ENCODE measurements at regions not wholly inside any gene's neighbourhood (a gene's known extent, or its start where the extent isn't known, plus 50 kb on each side); places are given as distances from the start of the nearest gene placed in this dataset.
"Not testable (repeated sequence)": the region's sequence is repeated elsewhere in the genome, so short reads cannot be mapped to it uniquely, and the experiment has no call there.

- Histone ChIP-seq H3K36me3 (ENCODE audit: control insufficient read depth in 2 of 2, insufficient read depth in 2 of 2, low read length in 1 of 2) (no peaks in the 10 kb centered on the region), H3K27me3 (ENCODE audit: control insufficient read depth in 1 of 2, insufficient read depth in 2 of 2, low read length in 2 of 2) (no peaks in the 10 kb centered on the region), H3K27ac (ENCODE audit: low read depth in 2 of 2, low read length in 1 of 2) (no peak overlapping the region), H3K4me3 (ENCODE audit: low read depth in 1 of 2, low read length in 2 of 2) (no peak overlapping the region), H3K4me1 (ENCODE audit: control insufficient read depth in 2 of 2, insufficient read depth in 2 of 2, low read length in 1 of 2) (no peaks in the 10 kb centered on the region), H3K9me3 (ENCODE audit: control insufficient read depth in 2 of 2, insufficient read depth in 1 of 2, low read depth in 1 of 2, low read length in 1 of 2) (peaks cover 2% of the 10 kb centered on the region in 2 donors)
Measured at GRCh38 chr16:54879681-54880080, 51.0 kb upstream of the IRX5 start.

GRCh38 chr16:54878301-54878700 lies 52.4 kb upstream of the IRX5 start:
- H3K27me3 ChIP-seq (ENCODE audit: control insufficient read depth in 1 of 2, insufficient read depth in 2 of 2, low read length in 2 of 2), result no peaks in the 10 kb centered on the region
- no peaks in the 10 kb centered on the region for H3K4me1 ChIP-seq (ENCODE audit: control insufficient read depth in 2 of 2, insufficient read depth in 2 of 2, low read length in 1 of 2)
- H3K27ac ChIP-seq (ENCODE audit: low read depth in 2 of 2, low read length in 1 of 2), result no peak overlapping the region
- H3K4me3 ChIP-seq (ENCODE audit: low read depth in 1 of 2, low read length in 2 of 2), result no peak overlapping the region
- peaks cover 0 to 2% of the 10 kb centered on the region in 2 donors for H3K9me3 ChIP-seq (ENCODE audit: control insufficient read depth in 2 of 2, insufficient read depth in 1 of 2, low read depth in 1 of 2, low read length in 1 of 2)
- H3K36me3 ChIP-seq (ENCODE audit: control insufficient read depth in 2 of 2, insufficient read depth in 2 of 2, low read length in 1 of 2), result no peaks in the 10 kb centered on the region
- WGBS, 2 donors, result 72 to 79% methylated on average over 1 of the region's 1 CpG

GRCh38 chr16:54875443-54875842 lies 55.2 kb upstream of the IRX5 start:
- Histone ChIP-seq H3K36me3 (ENCODE audit: control insufficient read depth in 2 of 2, insufficient read depth in 2 of 2, low read length in 1 of 2) (no peaks in the 10 kb centered on the region), H3K4me3 (ENCODE audit: low read depth in 1 of 2, low read length in 2 of 2) (no peak overlapping the region), H3K27ac (ENCODE audit: low read depth in 2 of 2, low read length in 1 of 2) (no peak overlapping the region), H3K27me3 (ENCODE audit: control insufficient read depth in 1 of 2, insufficient read depth in 2 of 2, low read length in 2 of 2) (no peaks in the 10 kb centered on the region), H3K4me1 (ENCODE audit: control insufficient read depth in 2 of 2, insufficient read depth in 2 of 2, low read length in 1 of 2) (no peaks in the 10 kb centered on the region), H3K9me3 (ENCODE audit: control insufficient read depth in 2 of 2, insufficient read depth in 1 of 2, low read depth in 1 of 2, low read length in 1 of 2) (peaks cover 0 to 2% of the 10 kb centered on the region in 2 donors)
- 76 to 82% methylated on average over 1 of the region's 1 CpG for WGBS, 2 donors

- H3K9me3 ChIP-seq (ENCODE audit: control insufficient read depth in 2 of 2, insufficient read depth in 1 of 2, low read depth in 1 of 2, low read length in 1 of 2); H3K27ac ChIP-seq (ENCODE audit: low read depth in 2 of 2, low read length in 1 of 2); H3K4me3 ChIP-seq (ENCODE audit: low read depth in 1 of 2, low read length in 2 of 2); H3K4me1 ChIP-seq (ENCODE audit: control insufficient read depth in 2 of 2, insufficient read depth in 2 of 2, low read length in 1 of 2); H3K27me3 ChIP-seq (ENCODE audit: control insufficient read depth in 1 of 2, insufficient read depth in 2 of 2, low read length in 2 of 2); H3K36me3 ChIP-seq (ENCODE audit: control insufficient read depth in 2 of 2, insufficient read depth in 2 of 2, low read length in 1 of 2): not testable (repeated sequence)
- WGBS, 2 donors, result 71 to 76% methylated on average over 12 of the region's 12 CpGs
Measured at GRCh38 chr16:54873716-54874373, 56.8 kb upstream of the IRX5 start.

- no peaks in the 10 kb centered on the region for H3K36me3 ChIP-seq (ENCODE audit: control insufficient read depth in 2 of 2, insufficient read depth in 2 of 2, low read length in 1 of 2)
- 79 to 84% methylated on average over 2 of the region's 2 CpGs for WGBS, 2 donors
- no peak overlapping the region for H3K4me3 ChIP-seq (ENCODE audit: low read depth in 1 of 2, low read length in 2 of 2)
- no peaks in the 10 kb centered on the region for H3K4me1 ChIP-seq (ENCODE audit: control insufficient read depth in 2 of 2, insufficient read depth in 2 of 2, low read length in 1 of 2)
- H3K27me3 ChIP-seq (ENCODE audit: control insufficient read depth in 1 of 2, insufficient read depth in 2 of 2, low read length in 2 of 2), result no peaks in the 10 kb centered on the region
- no peak overlapping the region for H3K27ac ChIP-seq (ENCODE audit: low read depth in 2 of 2, low read length in 1 of 2)
- H3K9me3 ChIP-seq (ENCODE audit: control insufficient read depth in 2 of 2, insufficient read depth in 1 of 2, low read depth in 1 of 2, low read length in 1 of 2), result peaks cover 0 to 2% of the 10 kb centered on the region in 2 donors
Measured at GRCh38 chr16:54873071-54873470, 57.6 kb upstream of the IRX5 start.

- no peak overlapping the region for H3K4me3 ChIP-seq (ENCODE audit: low read depth in 1 of 2, low read length in 2 of 2)
- WGBS, 2 donors, result 57 to 61% methylated on average over 2 of the region's 2 CpGs
- peaks cover 0 to 2% of the 10 kb centered on the region in 2 donors for H3K9me3 ChIP-seq (ENCODE audit: control insufficient read depth in 2 of 2, insufficient read depth in 1 of 2, low read depth in 1 of 2, low read length in 1 of 2)
- no peaks in the 10 kb centered on the region for H3K27me3 ChIP-seq (ENCODE audit: control insufficient read depth in 1 of 2, insufficient read depth in 2 of 2, low read length in 2 of 2)
- H3K36me3 ChIP-seq (ENCODE audit: control insufficient read depth in 2 of 2, insufficient read depth in 2 of 2, low read length in 1 of 2), result no peaks in the 10 kb centered on the region
- no peak overlapping the region for H3K27ac ChIP-seq (ENCODE audit: low read depth in 2 of 2, low read length in 1 of 2)
- H3K4me1 ChIP-seq (ENCODE audit: control insufficient read depth in 2 of 2, insufficient read depth in 2 of 2, low read length in 1 of 2), result no peaks in the 10 kb centered on the region
Measured at GRCh38 chr16:54870151-54870550, 60.5 kb upstream of the IRX5 start.

GRCh38 chr16:54867302-54867832 lies 63.3 kb upstream of the IRX5 start:
- Histone ChIP-seq H3K27ac (ENCODE audit: low read depth in 2 of 2, low read length in 1 of 2) (no peak overlapping the region), H3K36me3 (ENCODE audit: control insufficient read depth in 2 of 2, insufficient read depth in 2 of 2, low read length in 1 of 2) (no peaks in the 10 kb centered on the region), H3K27me3 (ENCODE audit: control insufficient read depth in 1 of 2, insufficient read depth in 2 of 2, low read length in 2 of 2) (no peaks in the 10 kb centered on the region), H3K9me3 (ENCODE audit: control insufficient read depth in 2 of 2, insufficient read depth in 1 of 2, low read depth in 1 of 2, low read length in 1 of 2) (peaks cover 0 to 2% of the 10 kb centered on the region in 2 donors), H3K4me3 (ENCODE audit: low read depth in 1 of 2, low read length in 2 of 2) (no peak overlapping the region), H3K4me1 (ENCODE audit: control insufficient read depth in 2 of 2, insufficient read depth in 2 of 2, low read length in 1 of 2) (no peaks in the 10 kb centered on the region)
- 79 to 82% methylated on average over 4 of the region's 4 CpGs for WGBS, 2 donors

GRCh38 chr16:54862529-54862928 lies 68.1 kb upstream of the IRX5 start:
- Histone ChIP-seq H3K9me3 (ENCODE audit: control insufficient read depth in 2 of 2, insufficient read depth in 1 of 2, low read depth in 1 of 2, low read length in 1 of 2) (no peaks in the 10 kb centered on the region), H3K4me1 (ENCODE audit: control insufficient read depth in 2 of 2, insufficient read depth in 2 of 2, low read length in 1 of 2) (no peaks in the 10 kb centered on the region), H3K36me3 (ENCODE audit: control insufficient read depth in 2 of 2, insufficient read depth in 2 of 2, low read length in 1 of 2) (no peaks in the 10 kb centered on the region), H3K27ac (ENCODE audit: low read depth in 2 of 2, low read length in 1 of 2) (no peak overlapping the region), H3K4me3 (ENCODE audit: low read depth in 1 of 2, low read length in 2 of 2) (no peak overlapping the region), H3K27me3 (ENCODE audit: control insufficient read depth in 1 of 2, insufficient read depth in 2 of 2, low read length in 2 of 2) (no peaks in the 10 kb centered on the region)
- WGBS, 2 donors, result 49 to 57% methylated on average over 9 of the region's 9 CpGs

GRCh38 chr16:54856871-54857270 lies 73.8 kb upstream of the IRX5 start:
- no peaks in the 10 kb centered on the region for H3K27me3 ChIP-seq (ENCODE audit: control insufficient read depth in 1 of 2, insufficient read depth in 2 of 2, low read length in 2 of 2)
- WGBS, 2 donors, result 95% methylated on average over 2 of the region's 2 CpGs
- H3K4me1 ChIP-seq (ENCODE audit: control insufficient read depth in 2 of 2, insufficient read depth in 2 of 2, low read length in 1 of 2), result no peaks in the 10 kb centered on the region
- H3K4me3 ChIP-seq (ENCODE audit: low read depth in 1 of 2, low read length in 2 of 2), result no peak overlapping the region
- no peaks in the 10 kb centered on the region for H3K36me3 ChIP-seq (ENCODE audit: control insufficient read depth in 2 of 2, insufficient read depth in 2 of 2, low read length in 1 of 2)
- H3K9me3 ChIP-seq (ENCODE audit: control insufficient read depth in 2 of 2, insufficient read depth in 1 of 2, low read depth in 1 of 2, low read length in 1 of 2), result no peaks in the 10 kb centered on the region
- H3K27ac ChIP-seq (ENCODE audit: low read depth in 2 of 2, low read length in 1 of 2), result no peak overlapping the region

- H3K36me3 ChIP-seq (ENCODE audit: control insufficient read depth in 2 of 2, insufficient read depth in 2 of 2, low read length in 1 of 2), result no peaks in the 10 kb centered on the region
- peaks cover 0 to 3% of the 10 kb centered on the region in 2 donors for H3K9me3 ChIP-seq (ENCODE audit: control insufficient read depth in 2 of 2, insufficient read depth in 1 of 2, low read depth in 1 of 2, low read length in 1 of 2)
- no peaks in the 10 kb centered on the region for H3K4me1 ChIP-seq (ENCODE audit: control insufficient read depth in 2 of 2, insufficient read depth in 2 of 2, low read length in 1 of 2)
- no peak overlapping the region for H3K27ac ChIP-seq (ENCODE audit: low read depth in 2 of 2, low read length in 1 of 2)
- H3K4me3 ChIP-seq (ENCODE audit: low read depth in 1 of 2, low read length in 2 of 2), result no peak overlapping the region
- WGBS, 2 donors, result 52 to 56% methylated on average over 2 of the region's 2 CpGs
- no peaks in the 10 kb centered on the region for H3K27me3 ChIP-seq (ENCODE audit: control insufficient read depth in 1 of 2, insufficient read depth in 2 of 2, low read length in 2 of 2)
Measured at GRCh38 chr16:54847609-54848008, 83.1 kb upstream of the IRX5 start.
